ENCODE measurements at regions not wholly inside any gene's neighbourhood (a gene's known extent, or its start where the extent isn't known, plus 50 kb on each side); places are given as distances from the start of the nearest gene placed in this dataset.

GRCh38 chr13:97631158-97631557 lies 197.2 kb downstream of the RAP2A start:
- 73 to 84% (median 78%) methylated on average over 3 of the region's 3 CpGs for WGBS, 5 donors
- Histone ChIP-seq H3K27me3 (replicated peaks in 1 of 7) (no peaks in the 10 kb centered on the region), H3K4me1 (no peaks in the 10 kb centered on the region), H3K36me3 (no peaks in the 10 kb centered on the region), H3K9me3 (peaks cover 0 to 27% (median 14%) of the 10 kb centered on the region in 8 donors), H3K4me3 (no peak overlapping the region), H3K27ac (no peak overlapping the region)
- DNase-seq, result no peak
- TF ChIP-seq CTCF (IDR thresholded peaks at IDR 0.05 in 8 of 11, conservative IDR thresholded peaks at IDR 0.05 in 3 of 11) (no peak), POLR2AphosphoS5 (IDR thresholded peaks at IDR 0.05) (no peak), POLR2A (IDR thresholded peaks at IDR 0.05) (no peak)
- intact Hi-C loops (cut with DNase I; ENCODE audit: low total_unique reads), result no loop called here

GRCh38 chr13:97639236-97639635 lies 205.3 kb downstream of the RAP2A start:
- Histone ChIP-seq H3K27me3 (replicated peaks in 1 of 7) (no peaks in the 10 kb centered on the region), H3K27ac (no peak overlapping the region), H3K4me3 (no peak overlapping the region), H3K4me1 (no peaks in the 10 kb centered on the region), H3K36me3 (no peaks in the 10 kb centered on the region), H3K9me3 (no peaks in the 10 kb centered on the region)
- TF ChIP-seq POLR2A (IDR thresholded peaks at IDR 0.05) (no peak), CTCF (IDR thresholded peaks at IDR 0.05 in 8 of 11, conservative IDR thresholded peaks at IDR 0.05 in 3 of 11) (no peak), POLR2AphosphoS5 (IDR thresholded peaks at IDR 0.05) (no peak)
- intact Hi-C loops (cut with DNase I; ENCODE audit: low total_unique reads), result no loop called here
- DNase-seq, result no peak

DNA sequence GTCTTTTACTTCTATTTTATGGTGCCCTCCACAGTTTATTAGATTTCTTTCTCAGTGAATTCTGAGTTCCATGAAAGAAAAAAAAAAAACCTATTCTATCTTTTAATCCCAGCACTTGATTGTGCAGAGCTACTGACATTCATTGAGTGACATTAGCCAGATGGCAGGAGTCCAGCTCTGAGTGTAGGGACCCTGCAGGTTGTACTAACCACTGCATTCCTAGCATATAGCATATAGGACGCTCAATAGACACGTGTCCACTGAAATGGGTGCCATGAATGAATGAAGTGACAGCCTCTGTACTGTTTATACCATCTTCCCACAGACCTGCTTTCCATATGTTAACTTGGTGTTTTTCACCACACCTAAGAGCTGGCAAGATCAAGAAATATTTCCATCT lies 206.3 kb downstream of the RAP2A start:
- Histone ChIP-seq H3K27me3 (replicated peaks in 1 of 7) (no peaks in the 10 kb centered on the region), H3K4me1 (no peaks in the 10 kb centered on the region), H3K4me3 (no peak overlapping the region), H3K36me3 (no peaks in the 10 kb centered on the region), H3K9me3 (no peaks in the 10 kb centered on the region), H3K27ac (no peak overlapping the region)
- TF ChIP-seq POLR2A (IDR thresholded peaks at IDR 0.05) (no peak), POLR2AphosphoS5 (IDR thresholded peaks at IDR 0.05) (no peak), CTCF (IDR thresholded peaks at IDR 0.05 in 8 of 11, conservative IDR thresholded peaks at IDR 0.05 in 3 of 11) (no peak)
- WGBS, 5 donors, result 81 to 94% (median 87%) methylated on average over 2 of the region's 2 CpGs
- intact Hi-C loops (cut with DNase I; ENCODE audit: low total_unique reads), result no loop called here
- DNase-seq, result no peak

DNA sequence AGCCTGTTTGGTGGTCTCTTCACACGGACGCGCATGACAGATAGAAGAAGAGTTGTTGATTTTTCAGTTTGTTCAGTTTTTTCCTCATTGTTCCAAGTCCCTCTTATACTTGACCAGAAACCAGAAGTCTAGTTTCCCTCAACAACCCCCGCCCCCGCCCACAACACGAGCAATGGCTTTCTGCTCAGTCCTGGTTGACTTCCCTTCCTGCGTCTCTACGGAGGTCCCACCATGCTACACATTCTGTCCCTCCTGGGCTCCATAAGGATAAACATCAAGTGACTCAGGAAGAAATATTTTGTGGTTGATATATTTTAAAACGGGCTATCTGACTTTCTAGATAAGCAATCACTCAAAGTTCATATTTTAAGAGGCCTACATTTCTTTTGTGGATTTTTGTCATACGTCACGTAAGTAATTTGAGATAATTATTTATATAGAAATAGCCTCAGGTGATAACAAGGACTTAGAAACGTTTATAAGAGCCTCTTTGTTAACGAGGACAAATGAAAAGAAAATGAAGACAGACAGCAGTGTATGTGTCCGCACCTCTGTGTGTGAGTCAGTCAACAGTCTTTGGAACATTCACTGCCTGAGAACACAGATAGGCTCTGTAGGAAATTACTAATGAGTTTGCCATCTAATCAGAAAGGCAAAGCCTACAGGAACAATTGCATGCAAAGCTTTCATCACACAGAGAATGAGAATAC lies 214.4 kb downstream of the RAP2A start:
- Histone ChIP-seq H3K9me3 (no peaks in the 10 kb centered on the region), H3K36me3 (no peaks in the 10 kb centered on the region), H3K27me3 (replicated peaks in 1 of 7) (no peaks in the 10 kb centered on the region), H3K4me1 (peaks cover 0 to 1% (median 0%) of the 10 kb centered on the region in 6 donors), H3K27ac (no peak overlapping the region), H3K4me3 (no peak overlapping the region)
- no peak for DNase-seq
- TF ChIP-seq POLR2AphosphoS5 (IDR thresholded peaks at IDR 0.05) (no peak), POLR2A (IDR thresholded peaks at IDR 0.05) (no peak), CTCF (IDR thresholded peaks at IDR 0.05 in 8 of 11, conservative IDR thresholded peaks at IDR 0.05 in 3 of 11) (no peak)
- whole genome bisulfite sequencing, 5 donors, result 80 to 88% (median 87%) methylated on average over 14 of the region's 14 CpGs
- intact Hi-C loops (cut with DNase I; ENCODE audit: low total_unique reads), result no loop called here
